Vagina (tissue), 2 donors: ENCODE measurements at regions not wholly inside any gene's neighbourhood (a gene's known extent, or its start where the extent isn't known, plus 50 kb on each side); places are given as distances from the start of the nearest gene placed in this dataset.

ENCODE experiments used
- DNase-seq, 2 donors: peaks; one replicate each; pipeline ENCODE4 v3.0.0-alpha.2; 2017; ENCODE audit errors: extremely low spot score in 2 of 2
- H3K27ac ChIP-seq: fragments of 200-600 bp; sonication (generic); one replicate; pipeline ENCODE4 v1.5.1; 2019
- H3K27me3 ChIP-seq: fragments of 200-600 bp; sonication (generic); one replicate; pipeline ENCODE4 v1.5.1; 2019
- H3K36me3 ChIP-seq, 2 donors: fragments of 200-600 bp; sonication (generic); one replicate each; pipeline ENCODE4 v1.5.1; 2017 to 2019
- H3K4me1 ChIP-seq: fragments of 200-600 bp; sonication (generic); one replicate; pipeline ENCODE4 v1.5.1; 2019
- H3K4me3 ChIP-seq, 2 donors: fragments of 200-600 bp; sonication (generic); 1 replicate in 1 of 2; 2 replicates in 1 of 2; pipeline ENCODE4 v1.5.1; 2016 to 2019
- H3K9me3 ChIP-seq: fragments of 200-600 bp; sonication (generic); one replicate; pipeline ENCODE4 v1.5.1; 2019
- POLR2A ChIP-seq, 2 donors: fragments of 450-650 bp; IDR thresholded peaks; one replicate each; pipeline ENCODE4 v1.6.1; 2017; ENCODE audit warnings: antibody characterized with exemption in 2 of 2, mild to moderate bottlenecking in 2 of 2, moderate library complexity in 2 of 2
- POLR2AphosphoS5 ChIP-seq, 2 donors: sonication (generic); formaldehyde crosslinking; IDR thresholded peaks; one replicate each; pipeline ENCODE4 v1.9.0; 2017; ENCODE audit warnings: antibody characterized with exemption in 2 of 2, mild to moderate bottlenecking in 2 of 2, low read depth in 1 of 2; ENCODE audit not compliant: insufficient read depth in 1 of 2
- intact Hi-C: fragments of 100-400 bp; cut with DNase I; formaldehyde crosslinking; loops from one replicate; pipeline ENCODE4 v1.15.1; 2023
- TF ChIP-seq, protein P1 (sequence below), 3 experiments: fragments of 450-650 bp in 2 of 3; fragments of 200-600 bp in 1 of 3; sonication (generic) in 1 of 3; IDR thresholded peaks; one replicate each; pipeline ENCODE4 v1.5.1; 2017 to 2019; ENCODE audit warnings: antibody characterized with exemption in 3 of 3, mild to moderate bottlenecking in 2 of 3, moderate library complexity in 2 of 3

DNA sequence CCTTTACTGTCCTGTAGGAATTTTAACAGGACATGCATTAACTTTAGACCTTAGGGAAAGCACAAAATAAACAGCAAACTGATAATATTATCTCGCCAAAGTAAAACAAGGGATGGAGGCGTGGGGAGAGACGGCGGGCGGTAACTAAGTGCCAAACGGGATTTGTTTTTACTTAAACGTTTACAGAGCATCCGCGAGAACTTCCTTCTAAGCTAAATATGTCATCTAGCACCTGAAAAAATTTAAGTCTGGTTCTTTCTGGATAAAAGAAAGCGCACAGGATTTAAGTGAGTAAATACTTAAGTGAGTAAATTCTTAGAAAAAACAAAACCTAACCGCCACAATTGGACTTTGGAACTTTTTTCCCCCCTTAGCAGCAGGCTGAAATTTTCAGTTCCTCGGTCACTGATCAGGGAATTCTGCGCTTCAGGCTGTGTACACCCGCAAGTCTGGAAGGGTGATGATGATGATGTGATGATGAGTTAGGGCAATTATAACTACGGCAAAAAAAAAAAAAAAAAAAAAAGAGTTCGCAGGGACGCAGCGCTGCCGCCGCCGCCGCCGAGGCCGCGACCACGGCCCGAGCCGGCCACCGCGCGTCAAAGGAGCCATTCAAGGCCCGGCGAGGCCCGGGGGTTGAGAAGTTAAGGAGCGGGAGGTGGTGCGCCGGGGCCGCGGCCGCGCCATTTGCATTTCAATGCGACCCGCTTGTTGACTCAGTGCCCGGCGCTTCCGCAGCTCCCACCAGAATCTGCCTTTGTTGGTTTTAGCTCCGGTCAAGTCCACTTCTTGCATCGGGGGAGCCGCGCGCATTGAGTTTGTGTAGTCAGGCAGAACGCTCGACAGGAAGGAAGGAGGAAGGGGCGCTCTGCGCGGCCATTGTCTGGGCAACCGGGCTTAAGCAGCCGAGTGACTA lies 108.8 kb downstream of the SPRY1 start:
- TF ChIP-seq, protein P1, sequence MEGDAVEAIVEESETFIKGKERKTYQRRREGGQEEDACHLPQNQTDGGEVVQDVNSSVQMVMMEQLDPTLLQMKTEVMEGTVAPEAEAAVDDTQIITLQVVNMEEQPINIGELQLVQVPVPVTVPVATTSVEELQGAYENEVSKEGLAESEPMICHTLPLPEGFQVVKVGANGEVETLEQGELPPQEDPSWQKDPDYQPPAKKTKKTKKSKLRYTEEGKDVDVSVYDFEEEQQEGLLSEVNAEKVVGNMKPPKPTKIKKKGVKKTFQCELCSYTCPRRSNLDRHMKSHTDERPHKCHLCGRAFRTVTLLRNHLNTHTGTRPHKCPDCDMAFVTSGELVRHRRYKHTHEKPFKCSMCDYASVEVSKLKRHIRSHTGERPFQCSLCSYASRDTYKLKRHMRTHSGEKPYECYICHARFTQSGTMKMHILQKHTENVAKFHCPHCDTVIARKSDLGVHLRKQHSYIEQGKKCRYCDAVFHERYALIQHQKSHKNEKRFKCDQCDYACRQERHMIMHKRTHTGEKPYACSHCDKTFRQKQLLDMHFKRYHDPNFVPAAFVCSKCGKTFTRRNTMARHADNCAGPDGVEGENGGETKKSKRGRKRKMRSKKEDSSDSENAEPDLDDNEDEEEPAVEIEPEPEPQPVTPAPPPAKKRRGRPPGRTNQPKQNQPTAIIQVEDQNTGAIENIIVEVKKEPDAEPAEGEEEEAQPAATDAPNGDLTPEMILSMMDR (IDR thresholded peaks at IDR 0.05): no peak
- TF ChIP-seq POLR2AphosphoS5 (IDR thresholded peaks at IDR 0.05; ENCODE audit: insufficient read depth in 1 of 2, low read depth in 1 of 2) (no peak), POLR2A (IDR thresholded peaks at IDR 0.05) (no peak)
- Histone ChIP-seq H3K27me3 (no peaks in the 10 kb centered on the region), H3K36me3 (no peaks in the 10 kb centered on the region), H3K9me3 (no peaks in the 10 kb centered on the region), H3K4me1 (peaks cover 8% of the 10 kb centered on the region), H3K27ac (peak overlapping the region; percentile 54), H3K4me3 (peak overlapping the region; percentile 54 to 70)
- DNase-seq: no peak
- intact Hi-C loops: no loop called here

DNA sequence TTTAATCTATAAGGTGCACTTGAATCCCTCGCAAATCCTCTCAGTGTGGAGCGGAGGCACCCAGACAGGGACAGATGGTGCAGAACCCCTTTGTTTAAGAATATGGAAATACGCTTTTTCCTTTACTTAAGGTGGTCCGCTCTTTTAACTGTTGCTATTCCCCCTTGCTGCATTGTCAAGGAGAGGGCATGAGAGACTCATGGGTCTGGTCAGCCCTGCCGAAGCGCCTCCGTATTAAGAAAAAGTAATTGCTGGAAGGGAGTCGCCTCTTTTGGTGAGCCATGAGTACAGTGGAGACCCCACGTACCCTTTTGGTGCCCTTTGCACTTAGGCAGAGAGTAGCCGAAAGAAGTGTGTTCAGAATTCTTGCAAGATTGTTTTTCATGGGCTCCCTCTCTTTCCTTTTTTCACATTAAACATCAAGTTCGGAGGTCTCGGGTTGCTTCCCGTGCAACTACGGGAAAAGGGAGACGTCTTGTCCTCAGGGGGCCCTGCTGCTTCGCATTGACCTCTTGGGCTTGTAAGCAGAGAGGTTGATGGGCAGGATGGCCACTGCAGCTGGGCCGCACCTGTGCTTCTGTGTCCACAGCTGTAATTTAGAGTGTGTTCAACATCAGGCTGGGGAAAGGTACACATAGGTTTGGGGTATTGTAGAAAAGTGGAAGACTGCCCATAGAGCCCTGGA lies 109.6 kb downstream of the SPRY1 start:
- Histone ChIP-seq H3K9me3 (no peaks in the 10 kb centered on the region), H3K27me3 (no peaks in the 10 kb centered on the region), H3K4me1 (peaks cover 8% of the 10 kb centered on the region), H3K36me3 (no peaks in the 10 kb centered on the region), H3K27ac (peak overlapping the region; percentile 54), H3K4me3 (peak overlapping the region; percentile 54 to 70)
- TF ChIP-seq, protein P1 (IDR thresholded peaks at IDR 0.05): no peak
- TF ChIP-seq POLR2AphosphoS5 (IDR thresholded peaks at IDR 0.05; ENCODE audit: insufficient read depth in 1 of 2, low read depth in 1 of 2) (no peak), POLR2A (IDR thresholded peaks at IDR 0.05) (no peak)
- no peak for DNase-seq
- intact Hi-C loops: no loop called here

DNA sequence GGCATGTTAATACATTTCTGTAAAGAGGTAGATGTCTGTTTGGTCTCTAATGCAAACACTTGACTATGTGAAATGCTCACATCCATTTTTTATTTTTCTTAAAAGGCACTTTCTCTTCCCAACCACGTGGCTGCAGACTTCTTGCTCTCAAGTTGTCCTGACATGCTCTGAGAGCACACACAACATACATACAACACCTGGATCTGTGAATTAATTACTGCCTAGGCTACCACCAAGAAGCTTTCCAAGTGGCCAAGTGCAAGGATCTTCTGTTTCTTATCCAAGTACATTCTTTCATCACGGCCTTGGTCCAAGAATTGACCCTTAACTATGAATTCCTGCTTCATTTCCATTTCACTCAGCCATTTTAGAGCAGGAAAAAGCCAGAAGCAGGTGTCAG lies 110.8 kb downstream of the SPRY1 start:
- DNase-seq: no peak
- Histone ChIP-seq H3K27ac (no peak overlapping the region), H3K4me1 (peaks cover 8% of the 10 kb centered on the region), H3K36me3 (no peaks in the 10 kb centered on the region), H3K4me3 (no peak overlapping the region), H3K9me3 (no peaks in the 10 kb centered on the region), H3K27me3 (no peaks in the 10 kb centered on the region)
- TF ChIP-seq POLR2A (IDR thresholded peaks at IDR 0.05): no peak
- TF ChIP-seq POLR2AphosphoS5 (IDR thresholded peaks at IDR 0.05; ENCODE audit: insufficient read depth in 1 of 2, low read depth in 1 of 2): no peak
- TF ChIP-seq, protein P1 (IDR thresholded peaks at IDR 0.05): no peak
- intact Hi-C loops: no loop called here

DNA sequence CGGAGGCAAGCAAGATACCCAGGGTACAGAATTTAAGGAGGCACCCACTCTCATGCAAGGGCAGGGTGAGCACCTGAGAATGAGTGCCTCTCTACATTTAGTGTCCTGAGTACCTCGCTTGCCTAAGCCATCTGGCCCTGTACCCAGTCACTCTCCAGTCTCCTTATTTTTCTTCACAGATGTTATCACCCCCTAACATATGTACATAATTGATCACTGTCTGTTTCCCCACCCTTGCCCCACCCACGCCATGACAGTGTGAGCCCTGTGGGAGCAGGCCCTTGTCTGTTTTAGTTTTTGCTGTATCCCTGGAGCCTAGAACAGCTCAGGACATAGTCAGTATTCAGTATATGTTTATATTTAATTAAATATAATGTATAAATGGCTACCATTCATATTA lies 113.6 kb downstream of the SPRY1 start:
- intact Hi-C loops: no loop called here
- no peak for DNase-seq
- Histone ChIP-seq H3K4me1 (peaks cover 8% of the 10 kb centered on the region), H3K27ac (no peak overlapping the region), H3K4me3 (no peak overlapping the region), H3K27me3 (no peaks in the 10 kb centered on the region), H3K9me3 (no peaks in the 10 kb centered on the region), H3K36me3 (no peaks in the 10 kb centered on the region)
- TF ChIP-seq, protein P1 (IDR thresholded peaks at IDR 0.05): no peak
- no peak for TF ChIP-seq POLR2AphosphoS5 (IDR thresholded peaks at IDR 0.05; ENCODE audit: insufficient read depth in 1 of 2, low read depth in 1 of 2)
- no peak for TF ChIP-seq POLR2A (IDR thresholded peaks at IDR 0.05)
